ENCODE measurements at regions not wholly inside any gene's neighbourhood (a gene's known extent, or its start where the extent isn't known, plus 50 kb on each side); places are given as distances from the start of the nearest gene placed in this dataset.

GRCh38 chr17:52515927-52516326 lies 357.4 kb upstream of the CA10 start:
- no peak for TF ChIP-seq CTCF (IDR thresholded peaks at IDR 0.05)
- TF ChIP-seq POLR2A (IDR thresholded peaks at IDR 0.05), result no peak
